KMS-11 (cell line): ENCODE measurements at regions not wholly inside any gene's neighbourhood (a gene's known extent, or its start where the extent isn't known, plus 50 kb on each side); places are given as distances from the start of the nearest gene placed in this dataset.

Source experiments
- H2AFZ ChIP-seq: fragments of 200-600 bp; sonication (generic); 2 replicates; pipeline ENCODE4 v1.6.1; 2016; ENCODE audit warnings: antibody characterized with exemption, mixed run types, low read depth
- H3K27ac ChIP-seq: fragments of 200-600 bp; sonication (generic); 2 replicates; pipeline ENCODE4 v1.6.1; 2016; ENCODE audit warnings: mild to moderate bottlenecking, mixed run types
- H3K27me3 ChIP-seq: fragments of 200-600 bp; sonication (generic); 2 replicates; pipeline ENCODE4 v1.6.1; 2017; ENCODE audit warnings: mild to moderate bottlenecking, low read depth, mixed run types, moderate library complexity; ENCODE audit not compliant: insufficient read depth
- H3K36me3 ChIP-seq: fragments of 200-600 bp; sonication (generic); 2 replicates; pipeline ENCODE4 v1.6.1; 2017; ENCODE audit warnings: mild to moderate bottlenecking, mixed run types; ENCODE audit not compliant: insufficient read depth
- H3K4me1 ChIP-seq: fragments of 200-600 bp; sonication (generic); 2 replicates; pipeline ENCODE4 v1.6.1; 2016; ENCODE audit warnings: mild to moderate bottlenecking, low read depth, mixed run types; ENCODE audit not compliant: poor library complexity, severe bottlenecking
- H3K4me2 ChIP-seq: fragments of 200-600 bp; sonication (generic); 2 replicates; pipeline ENCODE4 v1.7.0; 2016; ENCODE audit warnings: mild to moderate bottlenecking, mixed run types
- H3K4me3 ChIP-seq: fragments of 200-600 bp; sonication (generic); IDR thresholded peaks from 2 replicates; pipeline ENCODE4 v1.6.1; 2017; ENCODE audit warnings: low read depth, low read length, mixed read lengths; ENCODE audit not compliant: insufficient read depth
- H3K79me2 ChIP-seq: fragments of 200-600 bp; sonication (generic); 2 replicates; pipeline ENCODE4 v1.6.1; 2016; ENCODE audit warnings: low read depth, mixed run types; ENCODE audit not compliant: insufficient read depth
- H3K9ac ChIP-seq: fragments of 200-600 bp; sonication (generic); 2 replicates; pipeline ENCODE4 v1.6.1; 2016; ENCODE audit warnings: mild to moderate bottlenecking, mixed run types
- H4K20me1 ChIP-seq: fragments of 200-600 bp; sonication (generic); 2 replicates; pipeline ENCODE4 v1.6.1; 2016; ENCODE audit warnings: mild to moderate bottlenecking, mixed run types; ENCODE audit not compliant: insufficient read depth
- TF ChIP-seq, protein P1 (sequence below): fragments of 200-600 bp; sonication (generic); conservative IDR thresholded peaks from 2 replicates; pipeline ENCODE4 v1.6.1; 2017; ENCODE audit warnings: low read depth, mild to moderate bottlenecking, antibody characterized with exemption, low read length, moderate library complexity, mixed read lengths

DNA sequence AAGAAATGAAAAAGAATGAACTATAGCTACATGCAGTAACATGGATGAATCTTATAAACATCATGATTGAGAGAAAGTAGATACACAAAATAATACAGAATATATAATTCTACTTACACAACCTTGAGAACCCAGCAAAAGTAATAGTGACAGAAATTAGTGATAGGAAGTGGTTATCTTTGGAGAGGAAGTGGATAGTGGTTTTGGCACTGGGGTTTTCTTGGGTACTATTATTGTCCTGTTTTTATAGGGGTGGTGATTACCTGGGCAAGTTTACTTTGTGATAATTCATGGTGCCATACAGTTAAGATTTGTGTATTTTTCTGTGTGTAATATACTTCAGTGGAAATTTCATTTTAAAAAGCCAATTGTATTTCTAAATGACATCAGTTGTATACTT lies 352.7 kb downstream of the AEBP2 start:
- Histone ChIP-seq H3K4me2 (no peak overlapping the region), H3K9ac (no peak overlapping the region), H4K20me1 (no peaks in the 10 kb centered on the region), H3K79me2 (no peaks in the 10 kb centered on the region), H3K4me1 (no peaks in the 10 kb centered on the region), H3K36me3 (no peaks in the 10 kb centered on the region), H3K27ac (no peak overlapping the region), H2AFZ (no peak overlapping the region), H3K4me3 (no peak overlapping the region), H3K27me3 (no peaks in the 10 kb centered on the region)
- TF ChIP-seq, protein P1, sequence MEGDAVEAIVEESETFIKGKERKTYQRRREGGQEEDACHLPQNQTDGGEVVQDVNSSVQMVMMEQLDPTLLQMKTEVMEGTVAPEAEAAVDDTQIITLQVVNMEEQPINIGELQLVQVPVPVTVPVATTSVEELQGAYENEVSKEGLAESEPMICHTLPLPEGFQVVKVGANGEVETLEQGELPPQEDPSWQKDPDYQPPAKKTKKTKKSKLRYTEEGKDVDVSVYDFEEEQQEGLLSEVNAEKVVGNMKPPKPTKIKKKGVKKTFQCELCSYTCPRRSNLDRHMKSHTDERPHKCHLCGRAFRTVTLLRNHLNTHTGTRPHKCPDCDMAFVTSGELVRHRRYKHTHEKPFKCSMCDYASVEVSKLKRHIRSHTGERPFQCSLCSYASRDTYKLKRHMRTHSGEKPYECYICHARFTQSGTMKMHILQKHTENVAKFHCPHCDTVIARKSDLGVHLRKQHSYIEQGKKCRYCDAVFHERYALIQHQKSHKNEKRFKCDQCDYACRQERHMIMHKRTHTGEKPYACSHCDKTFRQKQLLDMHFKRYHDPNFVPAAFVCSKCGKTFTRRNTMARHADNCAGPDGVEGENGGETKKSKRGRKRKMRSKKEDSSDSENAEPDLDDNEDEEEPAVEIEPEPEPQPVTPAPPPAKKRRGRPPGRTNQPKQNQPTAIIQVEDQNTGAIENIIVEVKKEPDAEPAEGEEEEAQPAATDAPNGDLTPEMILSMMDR: no peak

DNA sequence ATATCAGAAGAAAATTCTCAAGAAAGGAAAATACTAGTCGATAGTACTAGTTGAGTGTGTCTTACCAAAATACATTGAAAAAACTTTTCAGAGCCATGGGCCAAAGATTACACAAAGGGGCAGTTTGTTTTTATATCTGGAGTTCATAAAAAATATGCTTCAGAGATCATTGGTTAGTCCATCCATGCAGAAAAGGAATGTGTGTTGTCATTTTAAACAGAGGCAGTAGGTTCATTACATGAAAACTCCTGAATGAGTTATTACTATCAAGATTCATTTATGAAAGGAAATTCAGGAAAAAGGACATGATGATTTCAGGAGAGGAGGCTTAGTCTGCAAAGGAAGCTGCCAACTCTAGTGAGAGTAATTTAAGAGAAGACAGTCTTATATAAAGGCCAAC lies 354.8 kb downstream of the AEBP2 start:
- H3K27me3 ChIP-seq: no peaks in the 10 kb centered on the region
- H3K4me2 ChIP-seq: no peak overlapping the region
- H3K36me3 ChIP-seq: no peaks in the 10 kb centered on the region
- no peaks in the 10 kb centered on the region for H3K4me1 ChIP-seq
- H3K79me2 ChIP-seq: no peaks in the 10 kb centered on the region
- no peak overlapping the region for H3K4me3 ChIP-seq
- TF ChIP-seq, protein P1: no peak
- no peak overlapping the region for H3K9ac ChIP-seq
- no peaks in the 10 kb centered on the region for H4K20me1 ChIP-seq
- no peak overlapping the region for H2AFZ ChIP-seq
- no peak overlapping the region for H3K27ac ChIP-seq

DNA sequence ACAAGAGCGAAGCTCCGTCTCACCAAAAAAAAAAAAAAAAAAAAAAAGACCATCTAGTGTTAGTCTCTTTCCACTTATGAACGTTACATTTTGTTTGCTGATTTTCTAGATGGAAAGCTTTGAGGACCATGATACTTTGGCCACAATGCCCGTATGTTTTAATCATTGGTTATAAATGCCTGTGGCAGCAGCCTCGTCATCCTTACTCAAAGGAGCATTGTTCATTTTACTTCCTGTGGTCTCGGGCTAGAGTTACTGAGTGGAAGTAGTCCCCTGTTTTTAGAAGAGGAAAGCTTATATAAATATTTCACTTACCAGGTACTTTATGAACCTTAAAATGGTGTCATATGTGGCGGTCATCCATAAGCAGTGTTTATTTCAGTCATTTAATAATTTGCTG lies 359.9 kb downstream of the AEBP2 start:
- no peaks in the 10 kb centered on the region for H4K20me1 ChIP-seq
- no peaks in the 10 kb centered on the region for H3K79me2 ChIP-seq
- no peak overlapping the region for H3K4me3 ChIP-seq
- no peak overlapping the region for H2AFZ ChIP-seq
- no peak overlapping the region for H3K4me2 ChIP-seq
- TF ChIP-seq, protein P1: no peak
- H3K27ac ChIP-seq: no peak overlapping the region
- no peaks in the 10 kb centered on the region for H3K4me1 ChIP-seq
- H3K36me3 ChIP-seq: no peaks in the 10 kb centered on the region
- H3K27me3 ChIP-seq: no peaks in the 10 kb centered on the region
- no peak overlapping the region for H3K9ac ChIP-seq

DNA sequence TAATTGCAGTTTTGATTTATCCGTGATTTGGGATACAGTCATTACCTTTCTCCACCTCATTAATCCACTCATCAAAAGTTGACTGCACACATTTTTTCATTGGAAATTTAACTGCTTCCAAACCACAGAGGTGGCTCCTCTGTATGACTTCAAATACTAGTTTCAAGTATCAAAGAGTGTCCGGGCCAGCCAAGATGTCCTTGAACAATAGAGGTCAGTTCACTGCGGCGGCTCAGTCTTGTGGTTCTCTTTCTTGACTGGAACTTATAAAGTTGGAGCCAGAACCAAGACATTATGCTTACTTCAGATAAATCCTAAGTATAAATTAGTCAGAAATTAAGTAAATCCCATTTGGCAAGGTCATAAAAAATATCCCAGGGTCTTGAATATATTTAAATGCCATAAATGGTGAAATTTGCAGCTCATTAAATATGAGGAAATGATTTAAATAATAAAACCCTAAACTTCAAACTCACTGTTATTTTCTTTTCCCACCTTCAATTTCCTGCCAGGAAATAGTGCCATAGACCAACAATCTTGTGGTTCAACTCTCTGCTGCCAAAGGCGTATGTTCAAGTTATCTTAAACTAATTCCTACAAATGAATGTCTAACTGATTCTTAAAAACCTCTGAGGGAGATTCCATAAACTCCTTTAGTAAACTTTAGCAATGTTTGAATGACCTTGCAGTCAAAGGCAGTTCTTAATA lies 360.8 kb downstream of the AEBP2 start:
- H3K4me1 ChIP-seq: no peaks in the 10 kb centered on the region
- no peaks in the 10 kb centered on the region for H4K20me1 ChIP-seq

More for the DNA sequence above, 360.8 kb downstream of the AEBP2 start:
- no peak overlapping the region for H2AFZ ChIP-seq
- H3K4me2 ChIP-seq: no peak overlapping the region
- TF ChIP-seq, protein P1: no peak
- H3K4me3 ChIP-seq: no peak overlapping the region
- H3K79me2 ChIP-seq: no peaks in the 10 kb centered on the region
- no peak overlapping the region for H3K27ac ChIP-seq
- H3K9ac ChIP-seq: no peak overlapping the region
- no peaks in the 10 kb centered on the region for H3K36me3 ChIP-seq
- H3K27me3 ChIP-seq: no peaks in the 10 kb centered on the region
